KBM-7 (cell line): ENCODE measurements at regions not wholly inside any gene's neighbourhood (a gene's known extent, or its start where the extent isn't known, plus 50 kb on each side); places are given as distances from the start of the nearest gene placed in this dataset.
A peak's percentile ranks its signal among the peaks of the same experiment; 100 is the strongest.

Experiments
- DNase-seq: peaks from one replicate; pipeline ENCODE4 v3.0.0-alpha.2; 2015
- in situ Hi-C: fragments of 300-500 bp; cut with MboI; formaldehyde crosslinking; loops from 2 replicates; pipeline ENCODE4 v1.14.3; 2020; ENCODE audit warnings: low sequenced_read_pairs, low pct_unique_long_range_greater_than_20kb, mixed read lengths

GRCh38 chr11:95717314-95717713 lies 72.3 kb downstream of the FAM76B start:
- DNase-seq, result no peak
- in situ Hi-C loops, result no loop called here

DNA sequence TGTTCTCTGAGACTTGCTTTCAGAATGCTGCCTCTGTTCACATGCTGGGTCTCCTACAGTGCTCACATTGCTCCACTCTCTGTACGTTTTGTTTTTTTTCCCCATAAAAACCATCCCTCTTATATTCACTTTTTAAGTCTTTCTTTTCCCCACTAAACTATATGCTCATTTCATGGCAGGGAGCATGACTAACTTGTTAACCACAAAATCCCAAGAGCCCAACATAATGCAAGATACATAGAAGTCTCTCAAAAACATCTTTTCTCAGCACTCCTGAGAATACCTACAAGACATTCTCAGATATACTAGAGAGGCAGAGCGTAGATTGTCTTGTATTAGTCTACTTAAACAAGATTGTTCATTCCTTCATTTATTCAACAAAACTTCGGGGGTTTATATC lies 73.3 kb downstream of the FAM76B start:
- DNase-seq, result no peak
- in situ Hi-C loops, result no loop called here

- in situ Hi-C loops, result no loop called here
Observed at GRCh38 chr11:95715777-95716241, 73.8 kb downstream of the FAM76B start.

DNA sequence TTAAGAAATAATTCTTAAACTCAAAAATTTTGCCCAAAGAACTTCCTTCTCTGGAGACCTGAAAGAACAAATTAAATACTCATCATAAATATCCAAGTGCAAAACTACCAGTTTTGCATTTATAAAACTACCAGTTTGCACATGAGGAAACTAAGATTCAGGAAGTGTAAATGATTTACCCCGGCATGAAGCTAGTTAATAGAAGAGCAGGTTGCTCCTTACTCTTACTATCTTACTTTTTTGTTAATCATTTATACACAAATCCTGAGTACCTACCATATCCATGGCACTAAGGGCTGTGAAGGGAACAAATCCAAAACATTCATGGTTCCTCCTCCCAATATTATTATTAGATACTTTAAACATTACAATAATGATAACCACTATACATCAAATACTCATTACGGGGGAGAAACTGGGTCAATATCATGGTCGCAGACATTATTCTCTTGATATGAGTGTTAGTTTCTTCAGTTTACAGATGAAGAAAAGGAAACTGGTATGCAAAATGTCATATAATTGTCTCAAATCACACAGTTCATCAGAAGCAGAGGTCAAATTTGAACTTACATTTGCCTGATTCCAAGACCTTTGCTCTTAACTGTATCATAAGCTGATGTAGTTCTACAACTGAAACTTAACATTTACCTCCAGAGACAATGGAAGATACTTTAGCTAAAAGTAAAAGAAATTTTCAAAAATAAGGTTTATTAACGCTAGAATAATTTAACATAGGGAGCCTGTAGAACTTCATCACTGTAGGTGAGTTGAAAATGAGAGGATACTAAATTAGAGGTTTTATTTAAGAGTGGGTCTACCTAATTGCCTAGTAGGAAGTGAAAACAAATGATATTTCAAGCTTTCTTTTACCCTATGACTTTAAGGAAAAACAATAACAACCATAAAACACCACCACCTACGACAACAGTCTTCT lies 74.5 kb downstream of the FAM76B start:
- no peak for DNase-seq
- in situ Hi-C loops, result no loop called here

More at GRCh38 chr11:95715777-95716241, 73.8 kb downstream of the FAM76B start:
- peak; percentile 48 for DNase-seq

DNA sequence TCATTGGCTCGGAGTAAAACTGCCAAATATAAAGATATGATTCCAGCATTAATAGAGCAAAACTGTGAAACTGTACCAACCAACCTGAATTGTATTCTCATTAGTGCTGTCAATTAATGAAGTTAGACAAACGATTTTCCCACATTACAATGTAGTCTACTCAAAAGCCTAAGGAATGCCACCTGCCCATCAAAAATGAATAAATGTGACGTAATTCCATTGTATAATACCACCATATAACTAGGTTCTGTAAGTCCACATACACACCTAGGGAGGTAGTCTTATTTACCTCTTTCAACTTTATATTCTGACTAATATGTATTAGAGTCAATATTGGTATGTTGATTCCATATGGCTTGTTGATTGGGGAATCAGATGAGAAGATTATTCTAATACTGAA lies 76.2 kb downstream of the FAM76B start:
- DNase-seq, result no peak
- in situ Hi-C loops, result no loop called here

GRCh38 chr11:95711945-95712221 lies 77.7 kb downstream of the FAM76B start:
- in situ Hi-C loops, result no loop called here
- DNase-seq, result no peak

GRCh38 chr11:95711162-95711944 lies 78.2 kb downstream of the FAM76B start:
- no peak for DNase-seq
- in situ Hi-C loops, result no loop called here

- in situ Hi-C loops, result loop anchor here (10.0 kb wide), 1 partner anchor 564 kb away; no protein-coding TSS in a partner anchor
- no peak for DNase-seq
Observed at GRCh38 chr11:95708681-95709080, 80.9 kb downstream of the FAM76B start.

GRCh38 chr11:95706974-95707387 lies 82.6 kb downstream of the FAM76B start:
- in situ Hi-C loops, result loop anchor here (10.0 kb wide), 1 partner anchor 562 kb away; no protein-coding TSS in a partner anchor
- no peak for DNase-seq

DNA sequence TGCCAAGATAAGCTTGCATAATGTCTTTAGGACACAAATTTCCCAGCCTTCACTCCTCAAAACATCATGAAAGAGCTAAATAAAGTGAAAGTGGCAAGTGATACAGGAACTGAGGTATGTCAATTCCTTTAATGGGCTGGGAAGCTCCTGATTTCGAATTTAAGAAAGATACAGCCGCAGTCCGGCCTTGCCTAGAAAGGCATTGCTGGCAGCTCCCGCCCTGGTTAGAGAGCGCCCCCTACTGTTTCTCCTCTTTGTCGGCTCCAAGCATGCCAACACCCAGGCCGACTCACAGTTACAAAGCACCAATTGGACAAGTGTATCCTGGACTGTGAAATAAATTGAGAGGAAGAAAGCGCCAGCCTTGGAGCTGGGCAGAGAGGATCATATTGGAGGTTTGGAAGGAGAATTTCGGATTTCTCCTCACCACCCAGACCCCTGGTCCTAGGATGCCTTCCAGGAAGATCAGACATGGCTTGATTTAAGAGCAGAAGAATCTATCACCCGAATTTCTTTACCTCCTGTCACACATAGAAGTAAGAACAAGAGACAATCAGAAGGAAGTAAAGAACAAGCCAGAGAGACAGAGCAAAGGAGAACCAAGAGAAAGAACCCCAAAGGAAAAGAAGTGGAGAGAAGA lies 84.0 kb downstream of the FAM76B start:
- in situ Hi-C loops, result loop anchor here (10.0 kb wide), 1 partner anchor 561 kb away; no protein-coding TSS in a partner anchor

GRCh38 chr11:95704865-95705264 lies 84.7 kb downstream of the FAM76B start:
- in situ Hi-C loops, result loop anchor here (10.0 kb wide), 1 partner anchor 560 kb away; no protein-coding TSS in a partner anchor
- no peak for DNase-seq

More for the DNA sequence above, 84.0 kb downstream of the FAM76B start:
- peak; percentile 84 for DNase-seq

- in situ Hi-C loops, result loop anchor here (10.0 kb wide), 1 partner anchor 558 kb away; no protein-coding TSS in a partner anchor
- DNase-seq, result no peak
Observed at GRCh38 chr11:95703049-95703448, 86.5 kb downstream of the FAM76B start.

DNA sequence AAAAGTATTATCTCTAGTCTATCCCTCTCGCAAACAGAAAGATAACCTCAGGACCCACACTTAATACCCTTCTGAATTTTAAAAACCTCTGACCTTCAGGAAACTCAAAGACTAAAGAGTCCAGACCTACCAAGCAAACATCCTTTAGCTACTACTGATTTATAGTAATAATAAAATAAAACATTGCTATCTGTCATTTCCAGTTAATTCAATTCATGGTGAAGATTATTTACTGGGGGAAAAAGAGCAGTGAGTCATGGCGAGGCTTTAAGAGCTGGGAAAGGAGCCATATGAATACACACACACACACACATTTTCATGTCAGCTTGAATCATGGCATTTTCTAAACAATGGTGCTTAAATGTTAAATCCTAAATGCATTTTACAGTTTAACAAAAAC lies 87.1 kb downstream of the FAM76B start:
- DNase-seq, result no peak
- in situ Hi-C loops, result loop anchor here (10.0 kb wide), 1 partner anchor 558 kb away; no protein-coding TSS in a partner anchor

- DNase-seq, result no peak
Observed at GRCh38 chr11:95700471-95700817, 89.1 kb downstream of the FAM76B start.

GRCh38 chr11:95699631-95700470 lies 89.7 kb downstream of the FAM76B start:
- no peak for DNase-seq
- in situ Hi-C loops, result loop anchor here (10.0 kb wide), 1 partner anchor 555 kb away; no protein-coding TSS in a partner anchor

More at GRCh38 chr11:95700471-95700817, 89.1 kb downstream of the FAM76B start:
- in situ Hi-C loops, result loop anchor here (10.0 kb wide), 1 partner anchor 556 kb away; no protein-coding TSS in a partner anchor

GRCh38 chr11:95698676-95699557 lies 90.7 kb downstream of the FAM76B start:
- DNase-seq, result peak; percentile 7
- in situ Hi-C loops, result no loop called here

DNA sequence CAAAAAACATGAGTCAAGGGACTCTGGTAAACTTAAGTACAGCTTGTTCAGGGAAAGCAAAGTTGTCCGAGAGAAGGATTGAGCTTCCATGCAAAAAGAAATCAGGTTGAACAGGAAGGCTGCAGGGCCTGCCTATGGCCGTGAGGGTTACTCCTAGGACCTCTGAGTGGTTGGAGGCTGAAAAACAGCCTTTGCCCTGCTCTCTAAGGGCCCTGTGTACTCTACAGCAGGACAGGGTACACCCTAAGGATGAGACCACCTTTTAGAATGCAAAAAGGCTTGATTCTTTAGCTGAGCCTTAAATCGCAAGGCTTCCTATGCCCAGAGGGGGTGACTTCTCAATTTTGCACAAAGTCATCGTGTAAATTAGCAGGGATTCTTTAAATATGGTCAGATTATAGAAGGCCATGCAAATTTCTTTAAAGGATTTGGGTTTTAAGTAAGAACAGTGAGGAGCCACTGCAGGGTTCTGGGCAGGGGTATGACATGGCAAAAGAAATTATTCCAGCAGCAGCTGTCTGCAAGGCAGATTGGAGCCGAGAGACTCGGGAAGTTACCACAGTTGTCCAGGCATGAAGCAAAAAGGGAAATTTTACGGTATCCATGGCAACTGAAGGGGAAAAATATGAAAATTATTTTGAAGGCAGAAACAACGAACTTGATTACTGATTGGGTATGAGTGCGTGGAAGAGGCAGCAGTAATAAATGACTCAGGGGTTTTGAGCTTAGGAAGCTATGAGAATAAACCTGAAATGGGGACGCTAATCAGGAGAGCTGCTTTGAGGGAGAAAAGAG lies 91.8 kb downstream of the FAM76B start:
- DNase-seq, result no peak
- in situ Hi-C loops, result no loop called here
